Lower leg skin (tissue), 4 donors: ENCODE measurements at regions not wholly inside any gene's neighbourhood (a gene's known extent, or its start where the extent isn't known, plus 50 kb on each side); places are given as distances from the start of the nearest gene placed in this dataset.

Experiments used
- DNase-seq, 2 donors: peaks; one replicate each; pipeline ENCODE4 v3.0.0-alpha.2; 2019; ENCODE audit warnings: low spot score in 2 of 2
- H3K4me3 ChIP-seq: fragments of 200-600 bp; sonication (generic); 2 replicates; pipeline ENCODE4 v1.5.1; 2017; ENCODE audit warnings: mild to moderate bottlenecking, low read depth; ENCODE audit not compliant: poor library complexity, severe bottlenecking
- POLR2A ChIP-seq, 2 donors: fragments of 450-650 bp; IDR thresholded peaks; one replicate each; pipeline ENCODE4 v1.6.1; 2016 to 2017; ENCODE audit warnings: antibody characterized with exemption in 2 of 2, mild to moderate bottlenecking in 1 of 2, moderate library complexity in 1 of 2
- WGBS, 2 donors: methylation state at CpG; one replicate each; pipeline ENCODE4 v1.1.5; 2018; 5-methylcytosine and 5-hydroxymethylcytosine counted together
- intact Hi-C: fragments of 100-400 bp; cut with DNase I; formaldehyde crosslinking; loops from one replicate; pipeline ENCODE4 v1.15.0; 2023; ENCODE audit warnings: low total_unique reads
- TF ChIP-seq, protein P1 (sequence below), 3 donors: fragments of 450-650 bp; IDR thresholded peaks; one replicate each; pipeline ENCODE4 v1.5.1; 2016; ENCODE audit warnings: antibody characterized with exemption in 3 of 3, mild to moderate bottlenecking in 3 of 3, moderate library complexity in 2 of 3

DNA sequence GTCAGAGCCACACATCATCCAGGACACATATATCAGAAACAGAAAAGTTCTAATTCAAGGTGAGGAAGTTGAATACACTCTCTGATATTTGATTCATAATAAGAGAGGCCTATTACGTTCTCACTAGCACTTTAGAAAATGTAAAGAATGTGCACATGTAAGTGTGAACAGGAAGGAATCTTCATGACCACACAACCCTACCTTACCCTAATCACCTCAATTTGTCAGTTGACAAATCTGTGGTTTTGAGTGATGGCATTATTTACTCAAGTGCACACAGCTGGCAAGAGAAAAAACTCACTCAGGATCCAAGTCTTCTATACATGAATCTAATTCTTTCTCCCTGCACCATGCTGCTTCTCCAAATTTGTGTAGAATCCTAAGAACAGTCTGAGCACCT is 445.8 kb downstream of the SUCLA2 start:
- 60 to 69% methylated on average over 1 of the region's 1 CpG for WGBS, 2 donors
- H3K4me3 ChIP-seq = no peak overlapping the region
- DNase-seq = no peak
- TF ChIP-seq, protein P1, sequence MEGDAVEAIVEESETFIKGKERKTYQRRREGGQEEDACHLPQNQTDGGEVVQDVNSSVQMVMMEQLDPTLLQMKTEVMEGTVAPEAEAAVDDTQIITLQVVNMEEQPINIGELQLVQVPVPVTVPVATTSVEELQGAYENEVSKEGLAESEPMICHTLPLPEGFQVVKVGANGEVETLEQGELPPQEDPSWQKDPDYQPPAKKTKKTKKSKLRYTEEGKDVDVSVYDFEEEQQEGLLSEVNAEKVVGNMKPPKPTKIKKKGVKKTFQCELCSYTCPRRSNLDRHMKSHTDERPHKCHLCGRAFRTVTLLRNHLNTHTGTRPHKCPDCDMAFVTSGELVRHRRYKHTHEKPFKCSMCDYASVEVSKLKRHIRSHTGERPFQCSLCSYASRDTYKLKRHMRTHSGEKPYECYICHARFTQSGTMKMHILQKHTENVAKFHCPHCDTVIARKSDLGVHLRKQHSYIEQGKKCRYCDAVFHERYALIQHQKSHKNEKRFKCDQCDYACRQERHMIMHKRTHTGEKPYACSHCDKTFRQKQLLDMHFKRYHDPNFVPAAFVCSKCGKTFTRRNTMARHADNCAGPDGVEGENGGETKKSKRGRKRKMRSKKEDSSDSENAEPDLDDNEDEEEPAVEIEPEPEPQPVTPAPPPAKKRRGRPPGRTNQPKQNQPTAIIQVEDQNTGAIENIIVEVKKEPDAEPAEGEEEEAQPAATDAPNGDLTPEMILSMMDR (IDR thresholded peaks at IDR 0.05) = no peak
- TF ChIP-seq POLR2A (IDR thresholded peaks at IDR 0.05) = no peak
- intact Hi-C loops = no loop called here

DNA sequence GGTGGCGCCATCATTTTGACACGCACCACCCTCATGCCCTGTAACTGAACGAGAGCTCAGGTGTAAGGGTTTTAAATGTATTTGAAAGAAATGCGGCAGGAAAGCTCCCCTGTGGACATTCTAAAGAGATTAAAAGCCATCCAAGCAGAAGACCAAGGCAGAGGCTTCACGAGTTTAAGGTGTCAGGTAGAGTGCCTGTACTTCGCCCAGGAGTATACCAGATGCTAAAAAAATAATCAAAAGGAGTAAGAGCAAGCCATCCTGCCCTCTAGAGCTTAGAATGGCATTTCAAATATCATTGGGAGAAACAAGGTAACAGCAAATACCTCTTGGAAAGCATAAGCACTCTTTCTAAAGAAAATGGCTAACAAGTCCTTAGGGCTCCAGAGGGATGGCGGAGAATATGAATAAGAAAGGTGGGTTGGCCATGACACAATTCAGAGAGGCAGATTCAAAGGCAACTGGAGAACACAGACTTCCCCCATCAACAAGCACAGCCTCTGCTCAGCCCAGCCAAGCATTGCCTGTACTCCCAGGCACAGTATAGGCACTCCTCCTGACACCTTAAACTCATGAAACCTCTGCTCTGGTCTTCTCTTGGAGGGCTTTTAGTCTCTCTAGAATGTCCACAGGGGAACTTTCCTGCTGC is 447.6 kb downstream of the SUCLA2 start:
- no peak overlapping the region for H3K4me3 ChIP-seq
- no peak for DNase-seq
- TF ChIP-seq POLR2A (IDR thresholded peaks at IDR 0.05) = no peak
- TF ChIP-seq, protein P1 (IDR thresholded peaks at IDR 0.05) = no peak
- 82% methylated on average over 7 of the region's 7 CpGs for WGBS, 2 donors
- intact Hi-C loops = no loop called here

DNA sequence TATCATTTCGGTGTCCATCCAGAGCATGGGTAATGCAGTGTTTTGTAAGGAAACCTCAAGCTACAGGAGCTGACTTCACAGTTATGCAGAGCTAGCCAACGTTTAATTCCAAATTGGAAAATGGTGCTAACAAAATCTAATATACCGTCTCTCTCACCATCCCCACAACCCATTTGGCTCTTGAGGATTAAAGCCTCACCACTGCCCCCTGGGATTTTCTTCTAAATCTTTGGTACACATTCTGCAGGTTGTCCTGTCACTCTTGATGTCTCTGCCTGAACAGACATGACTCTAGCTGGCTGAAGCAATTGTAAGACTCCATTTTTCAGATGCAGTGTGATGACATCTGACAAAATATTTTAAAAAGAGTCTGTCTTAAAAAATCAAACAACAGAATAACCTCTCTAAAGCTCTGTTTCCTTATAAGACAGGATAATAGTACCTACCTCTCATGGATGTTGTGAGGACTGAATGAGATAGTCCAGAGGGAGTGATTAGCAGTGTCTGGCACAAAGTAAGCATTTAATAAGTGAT is 451.8 kb downstream of the SUCLA2 start:
- 66 to 83% methylated on average over 3 of the region's 3 CpGs for WGBS, 2 donors
- TF ChIP-seq, protein P1 (IDR thresholded peaks at IDR 0.05) = no peak
- no peak for TF ChIP-seq POLR2A (IDR thresholded peaks at IDR 0.05)
- intact Hi-C loops = no loop called here
- no peak overlapping the region for H3K4me3 ChIP-seq
- no peak for DNase-seq

DNA sequence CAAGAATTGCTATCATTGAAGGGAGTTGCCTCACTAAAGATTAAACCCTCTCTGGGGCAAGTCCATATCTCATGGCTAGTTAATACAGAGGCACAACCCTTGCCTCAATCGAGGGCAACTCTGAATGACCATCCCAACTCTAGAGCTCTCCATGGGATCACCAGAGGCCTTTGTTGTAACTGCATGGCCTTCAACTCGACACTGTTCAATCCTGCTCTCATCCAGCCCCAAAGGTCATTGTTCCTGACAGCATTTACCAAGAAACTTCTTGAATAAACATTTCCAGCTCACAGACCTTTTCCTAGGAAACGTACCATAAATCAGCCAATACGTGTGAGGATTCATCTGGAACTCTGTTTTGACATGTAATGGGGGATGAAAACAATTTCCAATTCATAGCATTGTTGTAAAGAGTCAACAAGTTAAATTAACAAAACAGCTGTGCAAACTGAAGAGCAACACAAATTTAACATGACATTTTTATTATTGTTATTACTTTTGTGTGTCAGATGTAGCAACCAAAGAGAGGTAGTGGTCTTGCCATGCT is 452.7 kb downstream of the SUCLA2 start:
- no peak for TF ChIP-seq POLR2A (IDR thresholded peaks at IDR 0.05)
- TF ChIP-seq, protein P1 (IDR thresholded peaks at IDR 0.05) = no peak
- H3K4me3 ChIP-seq = no peak overlapping the region
- no peak for DNase-seq
- WGBS, 2 donors = 67 to 77% methylated on average over 4 of the region's 4 CpGs
- intact Hi-C loops = no loop called here

DNA sequence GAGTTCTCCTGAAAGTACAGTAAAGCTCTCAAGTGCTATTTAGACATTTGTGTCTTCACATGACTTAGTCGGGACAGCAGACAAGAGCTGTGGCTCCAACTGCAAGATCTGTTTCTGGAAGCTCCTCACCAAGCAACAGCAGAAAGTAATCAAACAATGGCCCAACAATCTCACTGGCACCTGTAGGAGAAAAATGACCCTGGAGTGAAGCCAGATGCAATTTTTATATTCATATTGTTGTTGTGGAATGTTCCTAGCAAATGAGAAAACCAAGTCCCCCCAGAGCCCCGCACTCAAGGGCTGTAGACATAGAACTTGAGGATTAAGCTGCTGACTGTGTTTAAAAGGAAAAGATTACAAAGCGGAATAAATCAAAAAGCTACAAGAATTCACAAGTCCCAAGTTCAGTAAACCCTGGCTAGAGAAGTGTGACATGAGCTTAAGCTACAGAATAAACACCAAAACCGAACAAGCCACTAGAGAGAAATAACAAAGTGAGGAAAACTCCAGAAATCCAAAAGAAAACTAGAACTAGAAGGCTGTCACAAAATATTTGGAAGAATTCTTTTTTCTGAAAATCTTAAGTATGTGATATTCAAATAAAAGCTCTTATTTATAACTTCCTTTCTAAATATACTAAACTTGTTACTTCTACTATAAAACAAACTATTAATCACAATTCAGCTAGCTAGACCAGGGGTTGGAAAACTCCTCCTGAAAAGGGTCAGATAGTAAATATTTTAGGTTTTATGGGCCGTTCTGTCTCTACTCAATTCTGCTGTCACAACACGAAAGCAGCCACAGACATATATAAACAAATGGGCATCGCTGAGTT is 454.5 kb downstream of the SUCLA2 start:
- TF ChIP-seq, protein P1 (IDR thresholded peaks at IDR 0.05) = no peak
- no peak for TF ChIP-seq POLR2A (IDR thresholded peaks at IDR 0.05)
- H3K4me3 ChIP-seq = no peak overlapping the region
- intact Hi-C loops = no loop called here
- DNase-seq = no peak
- WGBS, 2 donors = 61 to 66% methylated on average over 7 of the region's 7 CpGs
